HS-5 (cell line): ENCODE measurements at regions not wholly inside any gene's neighbourhood (a gene's known extent, or its start where the extent isn't known, plus 50 kb on each side); places are given as distances from the start of the nearest gene placed in this dataset.

ENCODE experiments used
- DNase-seq: peaks from one replicate; pipeline ENCODE4 v3.0.0-alpha.2; 2012; ENCODE audit warnings: low read depth

- DNase-seq, result no peak
Observed at GRCh38 chr4:136540747-136541146, 991.5 kb downstream of the PCDH18 start.

GRCh38 chr4:136528131-136528530 lies 1004.2 kb downstream of the PCDH18 start:
- DNase-seq, result no peak

- DNase-seq, result no peak
Observed at GRCh38 chr4:136526517-136526916, 1005.8 kb downstream of the PCDH18 start.

GRCh38 chr4:136524039-136524438 lies 1008.3 kb downstream of the PCDH18 start:
- DNase-seq, result no peak

GRCh38 chr4:136516371-136516770 lies 1015.9 kb downstream of the PCDH18 start:
- no peak for DNase-seq

GRCh38 chr4:136505020-136505419 lies 1027.3 kb downstream of the PCDH18 start:
- DNase-seq, result peak; percentile 19

- DNase-seq, result no peak
Observed at GRCh38 chr4:136495851-136496250, 1036.4 kb downstream of the PCDH18 start.

GRCh38 chr4:136495076-136495475 lies 1037.2 kb downstream of the PCDH18 start:
- DNase-seq, result no peak

GRCh38 chr4:136489101-136489500 lies 1043.2 kb downstream of the PCDH18 start:
- no peak for DNase-seq

- no peak for DNase-seq
Observed at GRCh38 chr4:136484996-136485395, 1047.3 kb downstream of the PCDH18 start.

GRCh38 chr4:136476753-136477152 lies 1055.5 kb downstream of the PCDH18 start:
- DNase-seq, result no peak

- DNase-seq, result no peak
Observed at GRCh38 chr4:136471051-136471450, 1061.2 kb downstream of the PCDH18 start.

- no peak for DNase-seq
Observed at GRCh38 chr4:136465691-136466090, 1066.6 kb downstream of the PCDH18 start.

GRCh38 chr4:136463941-136464340 lies 1068.4 kb downstream of the PCDH18 start:
- DNase-seq, result no peak

- no peak for DNase-seq
Observed at GRCh38 chr4:136461533-136461932, 1070.8 kb downstream of the PCDH18 start.

- DNase-seq, result no peak
Observed at GRCh38 chr4:136458326-136458725, 1074.0 kb downstream of the PCDH18 start.

GRCh38 chr4:136457577-136457976 lies 1074.7 kb downstream of the PCDH18 start:
- no peak for DNase-seq

GRCh38 chr4:136457004-136457403 lies 1075.3 kb downstream of the PCDH18 start:
- DNase-seq, result no peak

- no peak for DNase-seq
Observed at GRCh38 chr4:136443006-136443405, 1089.3 kb downstream of the PCDH18 start.

- DNase-seq, result no peak
Observed at GRCh38 chr4:136442447-136442846, 1089.8 kb downstream of the PCDH18 start.

- DNase-seq, result no peak
Observed at GRCh38 chr4:136441629-136442282, 1090.5 kb downstream of the PCDH18 start.

- no peak for DNase-seq
Observed at GRCh38 chr4:136438645-136439044, 1093.6 kb downstream of the PCDH18 start.

GRCh38 chr4:136424052-136424451 lies 1108.2 kb downstream of the PCDH18 start:
- DNase-seq, result no peak

- no peak for DNase-seq
Observed at GRCh38 chr4:136414981-136415380, 1117.3 kb downstream of the PCDH18 start.
